NCI-H1436 treated with DMSO at 0.1 percent for 48 hours (cell line): ENCODE measurements at regions not wholly inside any gene's neighbourhood (a gene's known extent, or its start where the extent isn't known, plus 50 kb on each side); places are given as distances from the start of the nearest gene placed in this dataset.

Experiments used
- DNase-seq: peaks from one replicate; lab custom pipeline; 2025; lab: John Stamatoyannopoulos, UW

DNA sequence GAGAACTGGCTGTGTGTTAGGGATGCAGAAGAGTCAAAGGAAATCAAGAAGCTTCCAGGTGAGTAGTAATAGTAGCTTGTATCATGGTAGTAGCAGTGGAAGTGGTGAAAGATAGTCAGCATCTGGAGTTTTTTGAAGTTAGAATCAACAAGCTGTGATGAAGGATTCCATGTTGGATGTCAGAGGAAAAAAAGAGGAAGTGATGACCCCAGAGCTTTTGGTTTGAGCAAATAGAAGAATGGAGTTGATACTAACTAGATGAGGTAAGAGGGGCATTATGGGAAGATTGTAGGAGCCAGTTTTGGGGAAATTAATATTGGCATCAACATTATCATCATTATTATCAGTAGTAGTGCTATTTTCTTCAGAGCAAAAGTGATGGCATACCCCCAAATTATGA is 542.2 kb downstream of the XIRP2 start:
- no peak for DNase-seq

DNA sequence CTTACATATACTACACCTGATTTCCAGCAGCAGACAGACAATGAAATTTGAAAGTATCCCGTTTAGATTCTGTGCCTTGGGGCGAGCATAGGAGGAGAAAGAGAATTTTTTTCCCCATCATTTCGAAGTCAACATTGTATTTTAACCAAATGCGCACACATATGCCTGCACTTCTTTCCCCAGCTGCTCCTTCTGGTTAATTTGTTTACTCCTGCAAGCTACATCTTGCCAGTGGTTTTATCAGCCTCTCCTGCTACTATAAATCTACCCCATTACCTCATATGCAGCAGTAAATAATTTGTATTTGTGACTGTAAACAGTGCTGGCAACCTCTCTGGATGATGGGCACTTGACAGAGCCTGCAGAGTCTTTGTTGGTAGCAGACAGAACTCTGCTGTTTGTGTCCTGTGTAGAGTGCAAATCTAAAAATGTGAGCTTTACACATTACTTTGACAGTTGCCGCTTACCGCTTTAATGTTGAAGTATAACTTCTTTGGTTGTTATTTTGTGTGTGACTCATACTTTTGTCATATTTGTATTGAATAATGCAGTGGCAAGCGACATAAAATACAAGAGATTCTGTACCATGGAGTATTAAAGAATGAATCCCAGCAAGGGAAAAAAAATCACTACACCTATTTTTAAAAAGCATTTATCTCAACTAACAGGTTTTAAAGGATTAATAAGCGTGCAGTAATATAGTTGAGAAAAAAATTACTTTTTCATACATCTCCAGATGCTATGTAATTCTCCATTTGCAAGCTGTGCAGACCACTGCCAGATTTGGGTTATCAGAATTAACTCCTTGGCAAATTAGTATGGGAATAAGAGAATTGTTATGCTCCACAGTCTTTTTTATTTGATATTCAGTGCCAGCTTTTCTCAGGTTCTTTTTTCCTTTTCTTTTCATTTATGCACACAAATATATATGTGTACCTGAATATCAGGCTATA is 536.8 kb downstream of the XIRP2 start:
- DNase-seq, result peak; percentile 30

DNA sequence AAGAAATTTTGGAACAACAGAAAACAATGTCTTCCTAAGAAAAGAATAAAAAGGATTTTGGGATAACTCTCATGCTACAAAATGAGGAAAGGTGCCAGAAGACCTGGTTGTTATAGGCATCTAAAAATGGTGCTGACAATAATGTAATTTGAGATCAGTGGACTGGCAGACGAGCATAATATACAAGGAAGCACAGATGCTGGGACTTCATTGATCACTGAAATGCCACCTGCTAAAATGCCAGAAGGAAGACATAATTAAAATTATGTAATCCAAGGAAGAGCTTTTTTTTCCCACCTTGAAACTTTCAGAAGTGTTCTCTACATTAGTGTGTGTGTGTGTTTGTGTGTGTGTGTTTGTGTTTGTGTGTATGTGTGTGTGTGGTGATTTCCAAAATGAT is 535.9 kb downstream of the XIRP2 start:
- DNase-seq, result no peak

DNA sequence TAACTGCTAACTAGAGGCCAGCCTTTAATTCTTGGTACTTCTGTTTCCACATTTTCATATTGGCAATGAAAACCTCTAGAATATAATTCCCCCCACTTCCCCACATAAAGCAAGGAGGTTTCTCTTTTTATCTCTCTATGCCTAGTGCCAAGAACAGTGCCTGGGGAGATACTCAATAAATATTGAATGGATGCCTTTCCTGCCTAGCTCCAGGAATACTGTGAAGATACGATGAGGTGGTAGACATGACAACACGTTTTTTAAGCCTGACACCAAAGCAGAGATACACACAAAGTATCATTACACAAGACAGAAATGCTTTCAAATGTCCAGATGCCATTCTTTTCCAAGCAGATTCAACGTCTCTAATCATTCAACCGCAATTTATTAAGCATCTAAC is 535.5 kb downstream of the XIRP2 start:
- no peak for DNase-seq

DNA sequence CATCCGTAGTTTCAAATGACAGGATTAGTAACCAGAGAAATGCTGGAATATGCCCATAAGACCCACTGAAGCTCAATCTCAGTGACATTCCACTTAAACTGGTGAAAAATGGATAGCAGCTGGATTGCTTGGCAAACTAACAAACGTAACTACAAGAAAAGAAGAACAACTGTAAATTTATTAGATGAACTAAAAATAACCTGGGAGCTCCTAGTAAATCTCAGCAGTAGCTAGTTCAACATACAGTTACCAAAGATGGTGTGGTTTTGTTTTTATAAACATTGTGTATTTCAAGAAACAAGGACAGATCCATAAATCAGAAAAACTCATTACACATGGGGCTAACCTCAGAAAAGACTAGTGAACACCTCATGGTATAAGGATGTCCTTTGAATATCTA is 531.9 kb downstream of the XIRP2 start:
- no peak for DNase-seq

DNA sequence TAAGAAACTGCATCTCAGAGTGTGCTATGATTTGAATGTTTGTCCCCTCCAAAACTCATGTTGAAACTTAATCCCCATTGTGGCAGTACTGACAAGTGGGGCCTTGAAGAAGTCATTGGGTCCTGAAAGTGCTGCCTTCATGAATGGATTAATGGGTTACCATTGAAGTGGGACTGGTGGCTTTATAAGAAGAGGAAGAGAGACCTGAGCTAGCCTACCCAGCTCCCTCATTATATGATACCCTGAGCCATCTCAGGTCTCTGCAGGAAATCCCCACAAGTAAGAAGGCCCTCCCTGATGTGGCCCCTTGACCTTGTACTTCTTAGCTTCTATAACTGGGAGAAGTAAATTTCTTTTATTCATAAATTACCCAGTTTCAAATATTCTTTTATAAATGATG is 526.8 kb downstream of the XIRP2 start:
- DNase-seq, result no peak

DNA sequence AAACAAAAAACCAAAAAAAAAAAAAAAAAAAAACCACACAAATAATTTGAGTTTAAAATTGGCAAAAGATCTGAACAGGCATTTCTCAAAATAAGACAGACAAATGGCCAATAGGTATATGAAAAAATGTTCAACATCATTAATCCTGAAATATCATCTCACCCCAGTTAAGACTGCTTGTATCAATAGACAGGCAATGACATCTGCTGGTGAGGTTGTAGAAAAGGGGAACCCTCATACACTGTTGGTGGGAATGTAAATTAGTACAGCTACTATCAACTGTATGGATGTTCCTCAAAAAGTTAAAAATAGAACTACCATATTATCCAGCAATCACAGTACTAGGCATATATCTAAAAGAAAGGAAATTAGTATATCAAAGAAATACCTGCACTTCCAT is 523.1 kb downstream of the XIRP2 start:
- DNase-seq, result no peak

DNA sequence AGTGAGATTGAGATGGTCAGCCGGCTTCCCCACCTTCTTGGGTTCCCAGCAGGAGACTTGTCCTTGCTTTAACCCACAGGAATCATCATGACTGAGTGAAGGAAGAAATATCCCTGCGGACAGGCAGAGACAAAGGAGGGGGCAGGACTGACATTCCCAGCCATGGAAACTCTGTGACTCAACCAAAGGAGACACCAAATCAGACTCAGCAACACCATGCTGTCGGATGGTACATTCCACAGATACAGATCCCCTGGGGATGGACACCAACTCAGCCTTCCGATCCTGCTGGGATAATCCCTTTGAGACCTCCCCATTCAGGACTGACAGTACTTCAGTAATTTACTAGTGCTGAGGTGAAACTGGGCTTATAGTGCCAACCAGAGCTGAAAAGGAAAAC is 518.3 kb downstream of the XIRP2 start:
- no peak for DNase-seq

DNA sequence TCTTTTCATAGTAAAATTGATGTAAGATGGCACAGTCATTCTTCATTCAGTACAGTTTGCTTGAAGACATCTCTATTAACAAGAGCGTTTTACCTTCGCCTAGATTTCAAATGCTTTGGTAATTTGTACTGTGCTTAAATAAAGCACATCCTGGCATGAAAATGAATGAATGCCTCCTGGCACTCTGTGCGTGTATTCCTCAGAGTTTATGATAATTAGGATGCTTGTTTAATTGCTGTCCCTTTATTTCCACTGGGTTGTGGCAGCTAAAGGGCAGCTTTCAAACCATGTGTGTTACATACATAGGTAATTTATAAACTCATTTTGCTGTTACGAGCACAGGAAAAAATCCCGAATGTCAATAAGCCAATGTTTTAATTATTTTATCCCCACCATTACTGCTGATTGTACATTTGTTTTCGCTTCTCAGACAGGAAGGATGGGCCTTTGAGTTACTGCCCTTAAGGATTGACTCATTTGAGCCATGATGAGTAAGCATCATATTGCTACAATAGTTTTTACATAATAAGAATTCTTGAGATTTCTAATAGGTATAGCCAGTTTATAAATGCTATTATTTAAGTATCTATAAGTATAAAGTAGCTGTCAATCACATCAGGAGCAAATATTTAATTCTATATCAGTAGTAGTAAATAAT is 516.5 kb downstream of the XIRP2 start:
- DNase-seq, result no peak

DNA sequence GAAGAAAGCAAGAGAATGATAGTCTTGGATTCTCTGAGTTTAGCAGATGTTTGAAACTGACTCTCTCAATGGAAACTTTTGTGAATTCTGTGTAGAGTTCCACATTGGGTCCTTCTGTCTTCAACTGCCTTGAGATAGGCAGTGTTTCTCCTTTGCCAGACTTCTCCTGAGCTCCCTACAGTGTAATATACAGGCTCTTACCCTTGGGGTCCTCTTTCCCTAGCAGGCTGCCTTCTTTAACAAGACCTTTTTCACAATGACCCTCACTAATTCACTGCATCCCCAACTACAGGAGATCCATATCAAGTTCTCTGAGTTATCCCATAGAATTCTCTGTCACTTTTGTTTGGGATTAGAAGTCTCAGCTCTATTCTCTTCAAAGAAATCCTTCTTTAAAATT is 513.0 kb downstream of the XIRP2 start:
- DNase-seq, result no peak

DNA sequence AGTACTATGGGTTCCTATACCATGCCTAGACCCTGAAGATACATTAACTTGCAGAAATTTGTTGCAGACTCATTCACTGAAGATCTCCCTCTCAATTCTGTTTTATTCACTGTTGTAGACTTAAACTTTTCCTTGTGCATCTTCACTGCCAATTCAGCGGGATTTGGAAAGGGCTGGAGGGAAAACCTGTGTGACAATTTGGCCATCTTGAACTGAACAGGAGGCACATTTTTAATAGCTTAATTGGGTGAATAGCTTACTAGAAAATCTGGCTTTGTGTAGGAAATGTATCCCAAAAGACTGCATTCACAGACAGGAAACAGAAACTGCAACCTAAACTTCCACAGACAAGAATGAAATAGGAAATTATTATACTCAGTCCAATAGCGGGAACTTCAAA is 512.3 kb downstream of the XIRP2 start:
- no peak for DNase-seq

DNA sequence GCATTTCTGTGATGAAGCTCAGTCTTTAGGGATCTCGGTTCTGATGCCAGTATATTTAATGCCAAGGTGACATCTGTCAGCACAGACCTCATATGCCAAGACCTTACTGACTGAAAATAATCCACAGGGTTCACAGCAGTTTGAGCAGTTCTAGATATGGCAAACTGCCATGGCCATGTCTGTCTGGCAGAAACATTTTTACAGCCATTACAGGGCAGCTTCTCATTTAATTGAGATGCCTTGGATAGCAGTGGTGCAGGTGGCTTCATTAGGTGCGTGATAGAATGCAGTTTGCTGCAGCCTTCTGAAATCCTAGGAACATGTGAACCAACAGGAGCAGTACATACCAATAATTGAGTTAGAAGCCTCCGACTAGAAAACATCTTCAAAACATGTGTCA is 510.6 kb downstream of the XIRP2 start:
- DNase-seq, result no peak

DNA sequence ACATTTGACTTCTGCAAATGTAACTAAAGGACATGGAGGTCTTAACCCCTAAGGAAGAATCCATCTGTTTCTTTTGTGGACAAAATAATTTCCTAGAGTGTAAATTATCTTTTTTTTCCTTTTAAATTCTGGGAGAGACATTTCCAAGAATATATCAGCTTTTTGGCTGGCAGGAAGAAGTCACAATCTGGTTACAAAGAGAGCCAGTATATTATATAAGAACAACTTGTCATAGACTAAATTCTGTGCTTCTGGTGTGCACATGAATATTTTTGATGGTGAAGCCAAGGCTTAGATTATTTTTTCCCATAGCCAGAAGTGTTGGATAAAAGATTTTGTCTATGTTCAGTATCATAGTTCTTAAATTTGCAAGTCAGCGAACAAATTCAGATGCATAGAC is 500.6 kb downstream of the XIRP2 start:
- DNase-seq, result no peak

DNA sequence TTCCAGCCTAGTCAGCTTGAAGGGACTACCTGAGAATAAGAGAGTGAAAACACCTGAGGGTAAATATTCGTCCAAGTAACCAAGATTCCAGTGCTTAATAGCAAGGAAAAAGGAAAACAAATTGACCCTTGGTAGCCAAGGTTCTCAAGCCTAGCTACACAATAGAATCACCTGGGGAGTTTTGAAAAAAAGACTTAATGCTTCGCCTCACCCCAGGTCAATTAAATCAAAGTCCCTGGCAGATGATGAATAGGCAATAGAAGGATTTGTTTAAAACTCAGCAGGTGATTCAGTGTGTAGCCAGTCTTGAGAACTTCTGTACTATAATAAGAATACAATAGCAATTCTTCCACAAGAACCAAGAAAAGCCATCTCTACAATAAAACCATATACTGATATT is 500.2 kb downstream of the XIRP2 start:
- DNase-seq, result no peak

DNA sequence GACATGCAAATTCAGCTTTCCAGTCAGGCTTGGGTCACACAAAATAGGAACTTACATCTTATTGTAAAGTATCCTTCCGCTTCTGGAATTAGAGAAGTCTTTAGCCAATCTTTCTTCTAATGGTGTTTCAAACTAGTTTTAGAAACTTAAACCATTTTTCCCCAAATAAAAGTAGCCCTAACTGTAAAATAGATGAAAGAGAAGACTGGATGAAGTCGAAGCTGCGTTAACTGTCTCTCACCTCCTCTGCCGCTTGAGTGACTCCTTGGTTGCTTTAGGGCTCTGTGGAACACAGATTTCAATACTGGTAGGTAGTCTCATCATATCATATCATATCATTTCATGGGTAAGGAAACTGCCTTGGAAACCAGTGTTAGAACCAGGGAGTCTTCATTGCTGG is 498.4 kb downstream of the XIRP2 start:
- no peak for DNase-seq

DNA sequence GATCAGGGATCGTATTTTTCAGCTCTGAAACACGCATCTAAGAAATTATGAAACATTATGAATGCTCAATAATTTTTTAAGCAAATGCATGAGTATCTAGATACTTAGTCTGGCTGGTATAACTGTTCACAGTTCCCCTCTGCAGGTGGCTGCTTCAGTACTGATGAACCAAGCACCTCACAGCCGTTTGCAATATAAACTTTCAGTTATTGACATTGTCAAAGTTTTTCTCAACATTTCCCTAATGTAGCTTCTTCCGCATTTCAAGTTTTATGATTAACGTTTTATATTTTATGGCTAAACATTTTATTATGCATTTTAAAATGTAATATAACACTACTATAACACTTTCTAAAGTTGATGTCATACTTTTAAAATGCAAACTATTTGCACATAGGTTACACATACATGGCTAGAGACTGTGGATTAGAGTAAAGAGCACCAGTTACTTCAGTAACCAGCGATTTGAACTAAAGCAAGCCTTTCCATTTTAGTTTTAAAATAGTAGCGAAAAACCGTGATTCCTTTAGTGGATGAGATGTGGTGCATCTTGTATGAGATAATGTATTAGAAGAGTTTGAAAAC is 495.4 kb downstream of the XIRP2 start:
- no peak for DNase-seq

DNA sequence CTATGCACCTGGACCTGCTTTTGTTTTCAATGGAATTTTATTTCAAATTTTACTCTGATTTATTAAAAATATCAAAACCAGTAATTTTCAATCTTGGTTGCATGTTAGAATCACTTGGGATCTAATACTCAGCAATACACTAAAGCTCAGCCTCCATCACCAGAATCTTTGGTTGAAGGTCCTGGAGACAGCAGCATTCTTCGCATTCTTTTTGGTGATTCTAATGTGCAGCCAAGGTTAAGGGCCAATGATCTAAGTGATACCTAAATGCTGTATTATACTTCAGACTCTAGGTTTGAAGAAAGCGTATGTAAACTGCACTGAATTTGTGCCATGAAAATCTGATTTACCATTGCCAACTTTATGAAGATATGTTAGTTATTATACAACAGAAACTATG is 493.1 kb downstream of the XIRP2 start:
- no peak for DNase-seq

DNA sequence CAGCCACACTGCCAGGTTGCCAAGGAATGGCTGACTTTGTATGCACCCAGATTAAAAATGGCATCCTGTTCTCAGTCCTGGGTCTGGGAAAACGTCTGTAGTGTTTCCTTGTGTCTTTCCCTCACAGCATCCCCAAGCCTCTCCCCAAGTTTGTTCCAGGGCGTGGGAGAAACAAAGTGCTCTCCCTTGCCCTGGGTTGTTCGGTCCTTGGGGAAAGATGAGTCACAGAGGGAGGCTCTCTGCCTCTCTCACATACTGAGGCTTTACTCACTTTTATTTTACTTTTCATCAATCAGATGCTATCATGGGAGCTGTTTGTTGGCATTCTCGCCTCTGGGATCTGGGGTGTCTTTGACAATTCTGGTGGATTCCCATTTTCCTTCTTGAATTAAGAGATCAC is 492.3 kb downstream of the XIRP2 start:
- no peak for DNase-seq

DNA sequence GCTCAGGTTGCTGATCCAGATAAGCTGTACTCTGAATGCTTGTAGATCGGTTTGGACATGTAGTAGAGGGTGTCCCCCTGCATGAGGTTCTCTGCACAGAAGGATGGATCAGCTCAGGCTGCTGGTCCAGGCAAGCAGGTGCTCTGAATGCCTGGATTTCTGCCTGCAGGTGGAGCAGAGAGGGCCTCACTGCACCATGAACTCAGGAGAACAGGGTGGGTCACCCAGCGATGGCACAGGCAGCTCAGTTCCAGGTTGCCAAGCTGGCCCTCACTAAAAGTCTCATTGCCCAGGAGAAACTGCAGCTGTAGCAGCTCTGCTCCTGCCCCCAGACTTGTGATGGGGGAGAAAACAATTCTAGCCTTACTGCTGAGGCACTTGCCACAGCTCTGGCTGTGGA is 491.8 kb downstream of the XIRP2 start:
- no peak for DNase-seq

DNA sequence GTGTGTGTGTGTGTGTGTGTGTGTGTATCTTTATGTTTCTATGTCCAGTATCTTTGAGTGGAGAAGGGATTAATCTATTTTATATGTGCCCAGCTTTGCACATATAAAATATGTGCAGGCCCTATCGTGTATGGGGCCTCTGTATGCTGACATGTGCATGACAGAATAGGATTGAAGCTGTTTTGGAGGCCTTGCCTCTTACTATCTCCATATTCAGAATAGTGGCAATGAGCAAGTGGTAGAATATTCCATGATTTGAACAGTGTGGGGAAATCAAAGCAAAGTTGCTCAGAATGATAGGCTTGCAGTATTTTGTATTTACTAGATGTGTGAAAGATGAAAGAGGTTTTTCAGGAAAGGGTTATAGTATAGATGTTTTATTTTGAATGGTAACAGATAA is 480.8 kb downstream of the XIRP2 start:
- no peak for DNase-seq

DNA sequence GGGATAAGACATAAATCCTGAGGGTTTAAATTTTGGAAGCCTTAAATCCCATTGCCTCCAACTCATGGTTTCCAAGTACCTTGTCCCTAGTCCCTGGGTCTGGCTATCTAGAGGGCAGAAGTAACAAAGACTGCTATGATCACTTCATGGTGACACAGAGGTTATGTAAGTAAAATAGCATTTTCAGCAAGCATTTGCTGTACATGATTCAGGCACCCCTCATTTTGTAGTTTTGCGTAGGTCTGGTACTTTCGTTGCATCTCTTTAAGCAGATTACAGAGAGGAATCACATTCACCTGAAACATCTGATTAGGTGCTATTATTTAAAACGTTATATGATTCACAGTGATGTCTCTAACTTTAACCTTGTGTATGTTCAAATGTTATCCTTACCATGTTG is 480.1 kb downstream of the XIRP2 start:
- DNase-seq, result no peak

DNA sequence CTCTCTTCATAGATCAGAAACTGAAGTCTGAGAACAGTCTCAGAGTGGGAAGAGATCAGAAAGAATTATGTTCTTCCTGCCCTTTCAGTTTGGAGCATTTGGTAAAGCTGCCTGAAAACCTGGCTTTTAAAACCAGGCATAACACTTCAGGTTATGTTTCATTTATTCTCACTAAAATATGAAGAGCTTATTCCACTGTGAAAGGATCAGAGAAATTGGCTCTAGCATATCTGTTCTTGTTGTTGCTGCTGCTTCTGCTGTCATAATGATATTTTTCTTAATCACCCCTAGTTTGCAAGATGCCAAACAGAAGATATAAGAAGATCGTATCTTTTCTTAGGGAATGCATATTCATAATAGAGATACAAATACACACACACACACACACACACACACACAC is 476.9 kb downstream of the XIRP2 start:
- DNase-seq, result no peak

DNA sequence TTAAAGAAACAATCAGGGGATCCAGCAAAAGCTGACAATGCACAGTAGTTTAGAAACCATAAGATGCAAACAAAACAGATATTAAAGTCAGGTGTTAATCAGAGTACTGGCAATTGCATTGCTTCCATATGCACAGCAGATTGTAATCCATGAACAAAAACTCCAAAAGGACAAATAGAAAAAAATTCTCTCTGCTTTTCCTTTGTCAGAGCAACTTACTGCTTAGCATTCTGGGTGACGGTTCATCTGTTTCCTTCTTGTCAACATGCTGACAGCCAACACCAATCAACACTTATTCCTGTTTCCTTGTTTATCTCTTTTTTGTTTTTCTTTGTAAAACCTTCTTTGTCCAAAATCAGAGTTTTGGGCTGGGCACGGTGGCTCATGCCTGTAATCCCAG is 473.1 kb downstream of the XIRP2 start:
- DNase-seq, result no peak
